EL (cell line): ENCODE measurements at regions not wholly inside any gene's neighbourhood (a gene's known extent, or its start where the extent isn't known, plus 50 kb on each side); places are given as distances from the start of the nearest gene placed in this dataset.
"Not testable (repeated sequence)": the region's sequence is repeated elsewhere in the genome, so short reads cannot be mapped to it uniquely, and the experiment has no call there.

Experiments
- DNase-seq: peaks from one replicate; pipeline ENCODE4 v3.0.0-alpha.2; 2016

DNA sequence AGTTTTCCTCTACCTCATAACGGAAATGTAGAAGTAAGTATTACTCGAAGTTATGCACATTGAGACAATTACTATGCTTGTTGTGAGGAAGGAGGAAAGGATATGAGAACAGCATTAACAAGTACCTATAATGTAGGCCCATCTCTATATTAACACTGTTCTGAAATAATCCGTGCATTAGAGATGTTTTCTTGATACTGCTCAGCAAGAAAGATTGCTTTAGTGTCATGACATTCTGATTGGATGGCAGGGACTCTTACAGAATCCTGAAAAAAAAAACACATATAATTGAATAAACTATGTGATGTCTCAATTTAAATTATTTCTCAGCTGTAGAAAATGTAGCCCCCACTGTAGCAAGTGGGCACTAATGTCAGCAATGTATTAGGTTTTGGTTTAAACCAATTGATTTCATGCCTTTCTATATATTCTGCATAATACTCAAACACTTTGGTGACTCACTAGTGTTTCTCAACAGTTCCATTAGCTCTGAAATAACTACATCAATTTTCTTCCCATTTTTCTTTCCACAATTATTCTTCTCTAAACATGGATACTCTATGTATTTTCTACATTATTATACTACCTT, 598.3 kb upstream of the BCHE start:
- DNase-seq = no peak

DNA sequence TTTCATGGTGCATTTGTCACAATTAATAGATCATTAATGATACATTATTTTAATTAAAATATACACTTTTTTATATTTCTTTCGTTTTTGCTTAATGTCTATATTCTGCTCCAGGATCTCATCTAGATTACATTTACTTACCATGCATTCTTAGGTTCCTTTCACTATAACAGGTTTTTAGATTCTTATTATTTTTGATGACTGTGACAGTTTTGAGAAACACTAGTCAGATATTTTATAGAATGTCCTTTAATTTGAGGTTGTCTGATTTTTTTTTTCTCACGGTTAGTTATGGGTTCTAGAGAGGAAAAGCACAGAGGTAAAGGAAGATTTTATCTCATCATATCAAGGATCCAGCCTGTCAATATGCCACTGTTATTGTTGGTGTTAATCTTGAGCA, 595.8 kb upstream of the BCHE start:
- DNase-seq = no peak

DNA sequence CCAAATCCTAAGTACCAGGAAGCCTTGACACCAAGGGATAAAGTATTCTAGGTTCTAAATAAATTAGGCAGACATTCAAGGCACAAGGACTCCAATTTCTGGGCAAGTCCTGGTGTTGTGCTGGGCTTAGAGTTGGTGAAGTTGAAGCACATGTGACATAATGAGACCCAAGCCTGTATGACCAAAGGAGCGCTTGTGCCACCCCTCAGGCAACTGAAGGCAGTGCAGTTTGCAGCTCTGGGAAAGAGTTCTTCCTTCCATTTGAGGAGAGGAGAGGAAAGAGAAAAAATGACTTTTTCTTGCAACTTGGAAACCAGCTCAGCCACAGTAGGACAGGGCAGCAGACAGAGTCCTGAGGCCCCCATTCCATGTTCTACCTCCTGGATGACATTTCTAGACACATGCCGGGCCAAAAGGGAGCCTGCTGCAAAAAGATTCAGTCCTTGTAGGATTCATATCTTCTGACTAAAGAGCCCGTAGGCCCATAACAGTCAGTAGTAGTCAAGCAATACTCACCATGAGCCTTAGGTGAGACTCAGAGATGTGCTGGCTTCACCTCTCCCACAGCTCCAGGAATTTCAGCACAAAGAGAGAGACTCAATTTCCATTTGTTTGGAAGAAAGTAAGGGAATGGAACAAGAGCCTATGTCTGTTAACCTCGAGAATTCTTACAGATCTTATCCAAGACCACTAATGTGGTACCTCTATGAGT, 588.8 kb upstream of the BCHE start:
- DNase-seq = no peak

DNA sequence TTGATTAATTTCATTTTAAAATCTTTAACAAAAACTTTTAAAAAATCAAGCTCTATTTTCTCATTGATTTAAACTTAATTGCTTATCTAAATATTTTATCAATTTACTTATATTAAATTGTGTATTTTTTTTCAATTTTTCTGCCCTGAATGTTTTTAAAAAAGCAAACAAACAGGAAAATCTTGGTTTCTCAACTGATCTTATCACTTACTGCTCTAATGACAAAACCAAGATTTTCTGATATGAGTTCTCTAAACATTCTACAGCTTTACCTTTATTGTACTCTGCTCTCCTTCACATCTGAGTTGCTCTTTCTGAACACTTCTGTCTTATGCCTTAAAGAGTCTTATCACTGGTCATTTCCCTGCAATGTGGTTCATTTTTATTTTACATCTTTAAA, 587.8 kb upstream of the BCHE start:
- no peak for DNase-seq

DNA sequence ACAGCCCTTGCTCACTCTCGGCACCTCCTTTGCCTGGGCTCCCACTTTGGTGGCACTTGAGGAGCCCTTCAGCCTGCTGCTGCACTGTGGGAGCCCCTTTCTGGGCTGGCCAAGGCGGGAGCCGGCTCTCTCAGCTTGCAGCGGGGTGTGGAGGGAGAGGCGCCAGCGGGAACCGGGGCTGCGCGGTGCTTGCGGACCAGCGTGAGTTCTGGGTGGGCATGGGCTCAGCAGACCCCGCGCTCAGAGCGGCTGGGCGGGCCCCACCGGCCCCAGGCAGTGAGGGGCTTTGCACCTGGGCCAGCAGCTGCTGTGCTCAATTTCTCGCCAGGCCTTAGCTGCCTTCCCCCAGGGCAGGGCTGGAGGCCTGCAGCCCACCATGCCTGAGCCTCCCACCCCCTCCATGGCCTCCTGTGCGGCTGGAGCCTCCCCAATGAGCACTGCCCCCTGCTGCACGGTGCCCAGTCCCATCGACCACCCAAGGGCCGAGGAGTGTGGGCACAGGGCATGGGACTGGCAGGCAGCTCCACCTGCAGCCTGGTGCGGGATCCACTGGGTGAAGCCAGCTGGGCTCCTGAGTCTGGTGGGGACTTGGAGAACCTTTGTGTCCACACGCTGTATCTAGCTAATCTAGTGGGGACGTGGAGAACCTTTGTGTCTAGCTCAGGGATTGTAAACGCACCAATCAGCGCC, 586.7 kb upstream of the BCHE start:
- DNase-seq = not testable (repeated sequence)

DNA sequence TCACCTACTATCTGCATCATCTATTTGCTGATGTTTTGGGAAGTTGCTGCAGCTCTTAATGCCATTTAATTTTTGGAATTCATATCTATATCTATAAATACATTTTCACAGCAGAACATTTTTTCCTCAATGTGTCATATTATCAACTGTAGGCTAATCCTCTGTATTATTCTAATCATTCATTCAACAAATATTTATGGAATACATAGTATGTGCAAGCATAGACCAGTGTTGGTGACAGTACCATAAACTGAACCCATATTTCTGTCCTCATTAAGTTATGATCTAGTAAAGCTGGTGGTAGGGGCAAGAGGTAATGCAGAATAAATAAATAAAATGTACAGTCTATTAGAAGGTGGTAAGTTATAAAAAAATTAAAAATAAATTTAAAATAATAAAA, 585.3 kb upstream of the BCHE start:
- no peak for DNase-seq

DNA sequence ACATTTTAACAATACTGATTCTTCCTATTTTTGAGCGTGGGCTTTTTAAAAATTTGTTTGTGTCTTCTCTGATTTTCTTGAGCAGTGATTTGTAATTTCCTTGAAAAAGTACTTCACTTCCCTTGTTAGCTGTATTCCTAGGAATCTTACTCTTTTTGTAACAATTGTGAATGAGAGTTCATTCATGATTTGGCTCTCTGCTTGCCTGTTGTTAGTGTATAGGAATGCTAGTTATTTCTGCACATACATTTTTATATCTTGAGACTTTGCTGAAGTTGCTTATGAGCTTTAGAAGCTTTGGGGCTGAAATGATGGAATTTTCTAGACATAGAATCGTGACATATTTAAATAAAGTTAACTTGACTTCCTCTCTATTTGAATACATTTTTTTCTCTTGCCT, 582.8 kb upstream of the BCHE start:
- DNase-seq = no peak

DNA sequence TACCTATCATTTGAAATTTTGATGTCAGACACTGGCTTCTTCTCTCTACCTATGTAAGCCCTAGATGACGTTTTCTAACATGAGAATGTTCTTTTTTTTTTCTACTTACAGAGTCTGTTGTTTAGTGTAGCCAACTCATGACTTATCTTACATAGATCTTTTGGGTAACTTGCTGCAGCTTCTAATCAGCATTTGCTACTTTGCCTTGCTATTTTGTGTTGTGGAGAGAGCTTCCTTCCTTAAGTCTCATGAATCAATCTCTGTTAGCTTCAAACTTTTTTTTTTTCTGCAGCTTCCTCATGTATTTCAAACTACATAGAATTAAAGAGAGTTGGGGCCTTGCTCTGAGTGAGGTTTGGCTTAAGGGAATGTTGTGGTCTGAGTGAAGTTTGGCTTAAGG, 568.7 kb upstream of the BCHE start:
- DNase-seq = no peak

DNA sequence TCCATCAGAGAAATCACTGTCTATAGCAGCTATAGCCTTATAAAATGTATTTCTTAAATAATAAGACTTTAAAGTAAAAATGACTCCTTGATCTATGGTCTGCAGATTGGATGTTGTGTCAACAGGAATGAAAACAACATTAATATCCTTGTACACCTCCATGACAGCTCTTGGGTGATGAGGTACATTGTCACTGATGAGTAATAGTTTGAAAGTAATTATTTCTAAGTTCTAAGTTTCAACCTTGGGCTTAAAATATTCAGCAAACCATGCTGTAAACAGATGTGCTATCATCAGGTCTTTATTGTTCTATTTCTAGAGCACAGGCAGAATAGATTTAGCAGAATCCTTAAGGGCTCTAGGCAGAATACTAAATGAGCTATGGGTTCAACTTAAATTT, 568.2 kb upstream of the BCHE start:
- no peak for DNase-seq

DNA sequence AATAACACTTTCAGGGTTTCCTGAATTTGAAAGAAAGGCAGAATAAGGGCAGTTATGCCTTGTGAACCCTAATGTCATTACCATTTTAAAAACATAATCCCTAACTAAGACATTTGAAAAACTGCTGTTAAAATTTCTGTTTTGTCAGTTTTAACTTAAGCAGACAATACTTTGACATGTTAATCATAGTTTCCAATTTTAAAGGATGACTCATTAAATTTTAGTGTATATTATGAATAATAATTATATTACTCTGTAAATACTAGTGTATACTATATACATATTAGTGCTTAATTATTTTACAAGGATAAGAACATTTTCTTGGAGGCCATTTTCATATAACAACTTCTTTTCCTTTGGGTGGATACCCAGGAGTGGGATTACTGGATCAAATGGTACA, 553.1 kb upstream of the BCHE start:
- no peak for DNase-seq

DNA sequence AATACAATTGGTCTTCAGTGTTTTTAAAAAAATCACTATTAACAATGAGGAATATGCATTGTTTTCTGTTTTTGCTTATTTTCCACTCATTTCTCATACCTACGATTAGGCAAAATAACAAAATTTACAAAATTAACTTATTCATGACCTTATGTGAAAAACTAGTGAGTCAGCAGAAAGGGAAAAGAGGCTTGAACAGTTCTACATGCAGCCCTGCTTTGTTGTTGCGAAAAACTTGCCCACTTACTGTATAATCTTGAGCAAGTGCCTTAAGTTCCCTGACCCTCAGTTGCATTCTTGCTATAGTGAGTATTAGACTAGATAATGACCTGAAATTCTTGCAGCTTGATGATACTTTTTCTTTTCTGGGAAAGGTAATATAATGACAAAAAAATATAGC, 551.1 kb upstream of the BCHE start:
- DNase-seq = no peak

DNA sequence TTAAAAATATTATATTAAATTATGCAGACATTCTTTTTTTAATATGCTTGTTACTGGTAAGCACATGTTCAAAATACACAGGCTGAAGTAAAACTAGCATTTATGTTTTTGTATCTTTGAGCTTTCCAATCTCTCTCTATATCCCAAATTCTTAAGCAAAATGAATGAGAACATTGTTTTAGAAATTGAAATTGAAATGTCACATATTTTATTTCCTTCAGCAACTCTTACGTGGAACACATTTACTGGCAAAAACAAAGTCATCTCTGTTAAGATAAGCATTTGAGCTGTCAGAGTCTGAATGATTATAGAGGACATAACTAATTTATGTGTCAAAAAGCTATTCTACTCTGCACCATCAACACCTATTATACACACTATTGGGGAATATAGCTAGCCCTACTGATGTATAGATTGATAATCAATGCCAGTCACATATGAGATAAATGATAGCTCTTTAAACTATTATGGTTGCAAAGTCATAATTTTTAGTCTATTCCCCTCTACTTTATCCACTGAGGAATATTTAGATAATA, 535.4 kb upstream of the BCHE start:
- DNase-seq = no peak

DNA sequence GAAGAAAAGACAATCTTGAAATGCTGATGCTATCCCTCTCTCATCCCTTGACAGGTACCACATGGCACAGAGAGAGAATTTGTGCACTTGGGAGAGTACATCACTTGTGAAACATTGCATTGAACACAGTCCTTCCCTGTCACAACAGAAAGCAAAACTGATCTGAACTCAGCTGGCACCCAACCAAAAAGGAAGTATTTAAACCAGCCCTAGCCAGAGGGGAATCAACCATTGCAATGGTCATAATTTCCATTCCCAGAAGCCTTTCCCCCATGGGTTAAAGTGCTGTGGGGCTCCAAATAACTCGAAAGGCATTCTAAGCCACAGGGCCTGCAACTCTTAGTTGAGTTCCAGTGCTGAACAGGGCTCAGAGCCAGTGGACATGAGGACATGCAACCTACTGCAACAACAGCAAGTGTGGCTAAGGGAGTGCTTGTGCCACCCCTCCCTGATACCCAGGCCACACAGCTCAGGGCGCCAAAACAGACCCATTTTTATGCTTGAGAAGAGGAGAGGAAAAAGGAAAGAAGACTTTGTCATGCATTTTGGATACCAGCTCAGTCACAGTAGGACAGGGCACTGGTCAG, 530.8 kb upstream of the BCHE start:
- no peak for DNase-seq

DNA sequence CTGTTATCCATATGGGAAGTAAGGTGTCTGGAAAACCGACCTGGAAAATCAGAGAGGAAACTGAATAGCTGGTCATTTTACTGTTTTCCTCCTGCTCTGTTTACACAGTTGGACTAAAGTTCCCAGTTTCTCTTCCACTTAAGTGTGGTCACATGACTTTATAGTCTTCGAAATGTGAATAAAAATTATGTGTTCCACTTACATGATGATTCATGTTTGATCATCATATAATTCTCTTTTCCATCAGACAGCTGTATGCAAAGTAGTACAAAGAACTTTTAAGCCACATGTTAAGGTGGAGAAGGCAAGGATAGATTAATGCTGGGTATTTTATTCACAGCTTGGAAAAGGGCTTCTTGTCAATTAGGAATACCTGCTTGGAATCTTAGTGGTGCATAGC, 525.5 kb upstream of the BCHE start:
- no peak for DNase-seq

DNA sequence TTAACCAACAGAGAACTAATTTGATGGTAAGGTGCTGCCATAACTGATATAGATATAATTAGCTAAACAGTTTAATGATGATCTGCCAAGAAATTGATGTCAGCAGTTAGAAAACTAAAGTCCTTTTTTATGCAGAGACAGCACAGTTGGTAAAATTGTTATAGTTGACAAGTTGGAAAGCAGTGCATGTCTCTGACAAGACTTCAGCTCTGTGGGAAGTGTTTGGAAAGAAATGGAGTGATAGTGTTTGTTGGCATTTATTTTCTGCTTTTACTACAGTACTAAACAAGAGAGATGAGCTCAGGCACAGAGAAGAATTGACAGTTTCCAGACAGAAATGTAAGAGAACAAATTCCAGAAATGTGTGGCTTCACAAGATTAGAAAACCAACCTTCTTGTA, 523.5 kb upstream of the BCHE start:
- DNase-seq = no peak

DNA sequence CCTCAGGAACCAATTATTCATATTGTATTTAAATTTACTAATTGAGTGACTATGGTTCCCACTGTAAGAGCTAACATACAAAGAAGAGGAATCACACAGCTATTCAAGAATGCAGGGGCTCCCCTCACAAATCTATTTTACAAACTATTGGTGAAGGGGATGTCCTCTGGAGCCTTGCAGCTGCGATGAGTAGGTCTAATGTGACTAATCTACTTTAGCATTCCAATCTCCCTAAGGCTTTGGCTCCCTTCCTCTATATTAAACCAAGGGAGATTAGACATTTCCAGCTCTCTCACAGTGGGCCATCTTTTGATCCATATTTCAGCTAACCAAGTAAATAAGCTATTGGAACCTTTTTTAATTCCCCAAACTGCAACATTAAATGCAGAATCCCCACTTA, 514.2 kb upstream of the BCHE start:
- no peak for DNase-seq

DNA sequence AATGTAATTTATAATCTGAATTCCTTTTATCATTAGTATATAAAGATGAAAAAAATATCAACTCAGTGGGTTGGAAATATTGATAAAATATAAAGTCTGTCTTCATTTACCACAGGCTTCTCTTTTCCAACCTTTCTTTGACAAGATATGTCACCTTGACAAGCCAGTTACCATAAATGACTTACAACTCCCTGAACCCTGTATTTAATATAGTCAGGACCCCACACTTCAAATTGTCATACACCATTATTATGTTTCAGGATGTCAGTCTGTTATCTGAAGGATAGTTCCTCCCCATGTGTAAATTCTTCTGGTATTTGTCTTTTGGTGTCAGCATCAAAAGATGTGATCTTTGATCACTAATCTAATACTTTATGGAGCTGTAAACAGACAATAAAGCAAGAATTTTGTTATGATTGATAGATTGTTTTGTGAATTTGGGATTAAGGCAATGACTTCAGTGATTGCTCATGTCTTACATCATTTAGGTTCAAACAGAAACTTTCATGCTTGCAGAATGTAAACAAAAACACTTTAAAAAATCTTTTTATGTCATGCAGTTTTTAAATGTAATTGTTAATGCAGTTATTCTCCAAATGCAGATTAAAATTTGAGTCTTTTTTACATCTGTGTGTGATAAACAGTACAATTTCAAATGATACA, 503.5 kb upstream of the BCHE start:
- no peak for DNase-seq

DNA sequence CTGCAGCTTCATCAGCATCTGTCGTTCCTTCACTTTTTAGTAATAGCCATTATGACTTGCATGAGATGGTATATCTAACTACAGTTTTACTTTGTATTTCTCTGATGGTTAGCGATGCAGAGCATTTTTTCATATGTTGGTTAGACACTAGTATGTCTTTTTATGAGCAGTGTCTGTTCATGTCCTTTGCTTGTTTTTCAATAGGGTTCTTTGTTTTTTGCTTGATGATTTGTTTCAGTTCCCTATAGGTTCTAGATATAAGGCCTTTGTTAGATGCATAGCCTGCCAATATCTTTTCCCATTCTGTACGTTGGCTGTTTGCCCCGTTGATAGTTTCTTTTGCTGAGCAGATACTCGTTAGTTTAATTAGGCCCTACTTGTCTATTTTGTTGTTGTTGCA, 487.2 kb upstream of the BCHE start:
- DNase-seq = no peak

DNA sequence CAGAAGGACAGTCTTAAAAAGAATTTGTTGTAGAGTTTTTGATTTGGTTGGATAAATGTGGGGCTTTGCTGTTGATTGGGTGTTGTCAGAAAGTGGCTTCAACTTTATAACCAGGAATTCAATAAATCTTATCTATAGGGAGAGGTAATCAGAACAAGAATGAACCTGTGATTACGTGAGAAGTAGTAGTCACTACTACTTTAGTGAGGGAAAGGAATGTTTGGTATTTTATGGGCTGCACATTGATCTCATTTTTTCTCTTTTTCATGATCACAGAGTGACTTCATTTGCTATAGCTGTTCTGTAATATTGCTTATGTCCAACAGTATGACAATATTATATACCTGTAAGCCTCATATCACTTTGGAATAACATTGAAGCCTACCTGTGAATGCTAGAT, 485.2 kb upstream of the BCHE start:
- DNase-seq = no peak

DNA sequence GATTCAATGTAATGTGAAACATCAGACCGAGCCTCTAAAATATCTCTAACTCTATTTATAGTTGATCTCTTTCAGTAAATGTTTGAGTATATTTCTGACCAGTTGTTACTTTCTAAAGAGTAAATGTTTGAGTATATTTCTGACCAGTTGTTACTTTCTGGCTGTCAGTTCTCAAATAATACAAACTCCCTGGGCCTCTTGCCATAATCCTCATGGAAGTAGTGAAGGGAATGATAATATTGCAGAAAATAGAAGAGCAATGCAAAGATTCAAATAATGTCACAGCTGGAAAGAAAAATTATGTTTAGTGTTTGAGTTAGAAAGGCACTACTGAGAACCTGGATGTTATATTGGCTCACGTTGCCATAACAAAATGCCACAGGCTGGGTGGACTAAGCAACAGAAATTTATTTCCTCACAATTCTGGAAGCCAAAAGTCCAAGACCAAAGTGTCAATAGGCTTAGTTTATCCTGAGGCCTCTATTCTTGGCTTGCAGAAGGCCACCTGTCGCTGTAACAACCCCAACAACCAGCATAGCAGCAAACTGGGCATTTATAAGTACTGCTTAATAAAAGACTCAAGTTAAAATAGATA, 470.6 kb upstream of the BCHE start:
- no peak for DNase-seq

DNA sequence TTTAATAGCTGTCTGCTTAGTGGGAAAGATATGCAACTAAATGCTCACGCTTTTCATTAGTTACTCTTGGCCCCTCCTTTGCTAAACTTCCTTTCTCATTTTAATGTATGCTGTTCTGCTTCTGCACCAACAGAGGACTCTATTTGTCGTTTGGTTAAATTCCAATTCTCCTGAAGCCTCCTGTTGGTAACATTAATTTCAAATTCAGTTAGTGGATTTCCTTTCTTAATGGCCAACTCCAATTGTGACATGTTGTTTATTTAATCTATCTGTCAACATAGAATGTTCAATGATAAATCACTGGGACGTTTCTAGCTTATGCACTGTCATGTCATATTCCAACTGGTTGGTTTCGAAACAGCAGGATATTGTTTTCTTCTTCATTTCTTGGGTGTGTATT, 467.4 kb upstream of the BCHE start:
- DNase-seq = no peak

DNA sequence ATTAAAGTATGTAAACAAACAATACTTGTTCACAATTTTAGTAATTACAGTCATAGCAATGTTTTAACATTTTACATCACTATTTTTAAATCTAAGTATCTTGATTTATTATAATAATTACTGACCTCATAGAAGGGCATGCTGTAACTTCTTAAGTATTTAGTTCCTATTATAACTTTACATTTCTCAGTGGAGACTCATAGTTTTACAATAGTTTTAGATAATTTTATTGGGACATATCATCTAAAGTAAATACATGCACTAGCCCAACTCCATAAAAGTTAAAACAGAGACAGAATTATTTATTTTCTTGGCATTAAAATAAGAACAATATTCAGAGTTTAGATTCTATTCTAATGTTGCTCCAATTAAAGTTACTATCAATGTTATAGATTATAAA, 466.5 kb upstream of the BCHE start:
- DNase-seq = no peak

DNA sequence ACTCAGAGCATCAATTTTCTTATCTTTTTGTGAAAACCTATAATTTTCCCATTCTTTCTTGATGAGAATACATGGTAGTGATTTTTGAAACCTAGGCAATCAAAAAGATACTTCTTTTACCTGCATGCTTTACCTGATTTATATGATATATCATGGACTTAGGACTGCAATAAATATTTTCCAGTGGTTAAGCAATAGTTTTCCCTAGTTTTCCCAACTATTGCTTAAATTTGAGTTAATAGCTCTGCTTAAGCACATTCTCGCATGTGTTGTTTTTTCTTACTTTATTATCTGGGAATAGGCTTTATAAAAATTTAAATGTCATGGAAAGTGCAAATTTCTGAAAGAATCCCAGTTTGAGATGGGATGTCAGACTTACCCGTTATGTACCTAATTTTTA, 465.1 kb upstream of the BCHE start:
- DNase-seq = no peak
